SK-N-SH (cell line): ENCODE measurements at regions not wholly inside any gene's neighbourhood (a gene's known extent, or its start where the extent isn't known, plus 50 kb on each side); places are given as distances from the start of the nearest gene placed in this dataset.

Experiments
- CHD2 ChIP-seq: fragments of 150-350 bp; IDR thresholded peaks from 2 replicates; pipeline ENCODE4 v1.6.1; 2018; ENCODE audit warnings: low read length; ENCODE audit not compliant: partially characterized antibody
- CTCF ChIP-seq: fragments of 200-600 bp; sonication (generic); IDR thresholded peaks from 2 replicates; pipeline ENCODE4 v1.6.1; 2017; ENCODE audit warnings: antibody characterized with exemption, mild to moderate bottlenecking, moderate library complexity
- EP300 ChIP-seq, 2 experiments: IDR thresholded peaks; 2 replicates each; pipeline versions ENCODE4 v1.4.0 to v1.6.1; 2012; ENCODE audit warnings: borderline replicate concordance in 1 of 2, low read depth in 1 of 2, low read length in 1 of 2
- FOXJ3 ChIP-seq: sonication (generic); formaldehyde crosslinking; IDR thresholded peaks from 2 replicates; pipeline ENCODE4 v1.5.1; 2020; ENCODE audit warnings: mild to moderate bottlenecking, missing genetic modification reagents
- GABPA ChIP-seq: IDR thresholded peaks from 2 replicates; pipeline ENCODE4 v1.4.0; 2012; ENCODE audit warnings: low read depth, mild to moderate bottlenecking
- NRF1 ChIP-seq: IDR thresholded peaks from 2 replicates; pipeline ENCODE4 v1.6.1; 2012; ENCODE audit warnings: low read depth, mild to moderate bottlenecking, low read length
- POLR2AphosphoS5 ChIP-seq: IDR thresholded peaks from 2 replicates; pipeline ENCODE4 v1.6.1; 2012; ENCODE audit warnings: low read depth, low read length
- RFX5 ChIP-seq: IDR thresholded peaks from 2 replicates; pipeline ENCODE4 v1.6.1; 2012; ENCODE audit warnings: mild to moderate bottlenecking, improper control_type of control experiment, low read length
- SIN3A ChIP-seq: IDR thresholded peaks from 2 replicates; pipeline ENCODE4 v1.6.1; 2012; ENCODE audit warnings: low read depth, mild to moderate bottlenecking, low read length, moderate library complexity, borderline replicate concordance
- TAF1 ChIP-seq: IDR thresholded peaks from 2 replicates; pipeline ENCODE4 v1.6.1; 2012; ENCODE audit warnings: low read depth, mild to moderate bottlenecking, low read length, moderate library complexity, borderline replicate concordance
- TCF12 ChIP-seq: IDR thresholded peaks from 2 replicates; pipeline ENCODE4 v1.4.0; 2012
- TEAD4 ChIP-seq: IDR thresholded peaks from 2 replicates; pipeline ENCODE4 v1.4.0; 2012; ENCODE audit warnings: mild to moderate bottlenecking, borderline replicate concordance; ENCODE audit not compliant: insufficient read depth

GRCh38 chr12:23303821-23304220 is 645.6 kb downstream of the SOX5 start:
- TF ChIP-seq TAF1 (no peak), CTCF (no peak), GABPA (no peak), RFX5 (no peak), NRF1 (no peak), SIN3A (no peak), TCF12 (no peak), CHD2 (no peak), TEAD4 (no peak), POLR2AphosphoS5 (no peak), FOXJ3 (CRISPR knock-in tag) (no peak), EP300 (IDR thresholded peaks at IDR 0.05; ENCODE audit: borderline replicate concordance in 1 of 2, low read depth in 1 of 2, low read length in 1 of 2) (no peak)
